ENCODE measurements at regions not wholly inside any gene's neighbourhood (a gene's known extent, or its start where the extent isn't known, plus 50 kb on each side); places are given as distances from the start of the nearest gene placed in this dataset.

GRCh38 chr3:72434296-72434695 is 413.9 kb downstream of the SHQ1 start:
- DNase-seq (ENCODE audit: extremely low read depth, insufficient read length) = no peak
- Histone ChIP-seq H3K27me3 (replicated peaks; ENCODE audit: control insufficient read depth, insufficient read depth, low read length) (no peaks in the 10 kb centered on the region), H3K36me3 (ENCODE audit: control insufficient read depth, insufficient read depth, low read length) (no peaks in the 10 kb centered on the region; the same call in 1 of the 2 replicates), H3K4me3 (replicated peaks; ENCODE audit: low read depth, low read length) (no peak overlapping the region)
- TF ChIP-seq CTCF (IDR thresholded peaks at IDR 0.05; ENCODE audit: insufficient read depth, low read length, poor library complexity, severe bottlenecking) = no peak

DNA sequence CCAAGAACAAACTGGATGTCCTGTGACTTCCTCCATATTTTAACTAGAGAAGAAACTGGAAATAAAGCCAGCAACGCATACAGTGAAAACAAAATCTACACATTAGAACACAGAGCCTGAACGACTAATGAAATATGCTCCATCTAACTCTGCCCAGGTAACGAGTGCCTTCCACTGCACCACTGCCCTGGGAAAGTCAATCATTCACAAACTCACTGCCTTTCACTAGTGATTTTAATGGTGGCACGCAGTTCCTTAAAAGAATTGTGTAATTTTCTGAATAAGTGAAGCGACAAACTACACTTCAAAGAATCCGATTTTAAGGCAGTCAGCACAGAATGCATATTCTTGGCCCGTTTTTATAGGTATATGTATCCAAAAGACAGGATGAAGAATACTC is 416.0 kb downstream of the SHQ1 start:
- Histone ChIP-seq H3K4me3 (replicated peaks; ENCODE audit: low read depth, low read length) (no peak overlapping the region), H3K36me3 (ENCODE audit: control insufficient read depth, insufficient read depth, low read length) (no peaks in the 10 kb centered on the region; the same call in 1 of the 2 replicates), H3K27me3 (replicated peaks; ENCODE audit: control insufficient read depth, insufficient read depth, low read length) (no peaks in the 10 kb centered on the region)
- no peak for DNase-seq (ENCODE audit: extremely low read depth, insufficient read length)
- TF ChIP-seq CTCF (IDR thresholded peaks at IDR 0.05; ENCODE audit: insufficient read depth, low read length, poor library complexity, severe bottlenecking) = no peak

DNA sequence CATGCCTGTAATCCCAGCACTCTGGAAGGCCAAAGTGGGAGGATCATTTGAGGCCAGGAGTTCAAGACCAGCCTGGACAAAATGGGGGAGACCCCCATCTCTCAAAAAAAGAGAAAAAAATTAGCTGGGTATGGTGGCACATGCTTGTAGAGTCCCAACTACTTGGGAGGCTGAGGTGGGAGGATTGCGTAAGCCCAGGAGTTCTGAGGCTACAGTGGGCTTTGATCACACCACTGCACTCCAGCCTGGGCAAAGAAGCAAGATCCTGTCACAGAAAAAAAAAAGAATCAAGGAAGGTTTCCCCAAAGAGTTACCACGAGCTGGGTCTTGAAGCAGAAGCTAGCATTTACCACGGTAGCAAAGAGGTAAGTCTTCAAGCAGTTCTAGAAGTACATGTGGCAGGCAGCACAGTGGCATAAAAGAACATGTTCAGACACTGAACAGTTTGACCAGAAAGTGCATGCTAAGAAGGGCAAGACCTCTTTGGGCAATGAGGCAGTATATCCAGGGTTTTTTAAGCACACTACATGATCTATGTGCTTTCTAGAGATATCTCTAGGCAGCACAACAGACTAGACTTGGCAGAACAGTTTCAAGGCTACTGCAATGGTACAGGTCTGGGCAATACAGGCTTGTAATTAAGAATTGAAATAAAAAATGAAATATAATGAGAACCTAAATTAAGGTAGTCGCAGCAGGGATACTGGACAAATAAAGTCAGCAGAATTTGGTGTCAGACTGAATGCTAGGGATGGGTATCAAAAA is 418.5 kb downstream of the SHQ1 start:
- H3K27me3 ChIP-seq (replicated peaks; ENCODE audit: control insufficient read depth, insufficient read depth, low read length) = no peaks in the 10 kb centered on the region
- no peak for DNase-seq (ENCODE audit: extremely low read depth, insufficient read length)
- no peaks in the 10 kb centered on the region; the same call in 1 of the 2 replicates for H3K36me3 ChIP-seq (ENCODE audit: control insufficient read depth, insufficient read depth, low read length)
- no peak for TF ChIP-seq CTCF (IDR thresholded peaks at IDR 0.05; ENCODE audit: insufficient read depth, low read length, poor library complexity, severe bottlenecking)
- H3K4me3 ChIP-seq (replicated peaks; ENCODE audit: low read depth, low read length) = no peak overlapping the region

- H3K36me3 ChIP-seq (ENCODE audit: control insufficient read depth, insufficient read depth, low read length) = no peaks in the 10 kb centered on the region; the same call in 1 of the 2 replicates
- H3K27me3 ChIP-seq (replicated peaks; ENCODE audit: control insufficient read depth, insufficient read depth, low read length) = no peaks in the 10 kb centered on the region
- no peak for DNase-seq (ENCODE audit: extremely low read depth, insufficient read length)
- no peak for TF ChIP-seq CTCF (IDR thresholded peaks at IDR 0.05; ENCODE audit: insufficient read depth, low read length, poor library complexity, severe bottlenecking)
- no peak overlapping the region for H3K4me3 ChIP-seq (replicated peaks; ENCODE audit: low read depth, low read length)
Observed at GRCh38 chr3:72428803-72429202, 419.4 kb downstream of the SHQ1 start.

DNA sequence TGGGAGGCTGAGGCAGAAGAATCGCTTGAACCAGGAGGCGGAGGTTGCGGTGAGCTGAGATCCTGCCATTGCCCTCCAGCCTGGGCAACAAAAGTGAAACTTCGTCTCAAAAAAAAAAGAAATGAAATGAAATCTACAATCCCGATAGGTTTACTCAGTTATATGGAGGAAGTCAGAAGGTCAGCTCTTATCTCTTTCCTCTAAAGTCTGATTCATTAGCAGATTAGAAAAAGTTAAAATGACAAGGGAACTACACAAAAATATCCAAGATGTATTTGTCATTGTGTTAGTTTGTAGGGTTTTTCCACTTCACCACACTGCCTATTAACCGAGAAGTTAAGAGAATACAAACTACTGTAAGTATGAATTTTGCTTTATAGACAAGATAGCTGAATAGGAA is 420.6 kb downstream of the SHQ1 start:
- peak overlapping the region; percentile 9; the same call in 1 of the 2 replicates for H3K4me3 ChIP-seq (replicated peaks; ENCODE audit: low read depth, low read length)

More for the DNA sequence above, 420.6 kb downstream of the SHQ1 start:
- no peak for TF ChIP-seq CTCF (IDR thresholded peaks at IDR 0.05; ENCODE audit: insufficient read depth, low read length, poor library complexity, severe bottlenecking)
- Histone ChIP-seq H3K36me3 (ENCODE audit: control insufficient read depth, insufficient read depth, low read length) (no peaks in the 10 kb centered on the region; the same call in 1 of the 2 replicates), H3K27me3 (replicated peaks; ENCODE audit: control insufficient read depth, insufficient read depth, low read length) (no peaks in the 10 kb centered on the region)
- DNase-seq (ENCODE audit: extremely low read depth, insufficient read length) = peak; percentile 24
